ENCODE measurements at regions not wholly inside any gene's neighbourhood (a gene's known extent, or its start where the extent isn't known, plus 50 kb on each side); places are given as distances from the start of the nearest gene placed in this dataset.

DNA sequence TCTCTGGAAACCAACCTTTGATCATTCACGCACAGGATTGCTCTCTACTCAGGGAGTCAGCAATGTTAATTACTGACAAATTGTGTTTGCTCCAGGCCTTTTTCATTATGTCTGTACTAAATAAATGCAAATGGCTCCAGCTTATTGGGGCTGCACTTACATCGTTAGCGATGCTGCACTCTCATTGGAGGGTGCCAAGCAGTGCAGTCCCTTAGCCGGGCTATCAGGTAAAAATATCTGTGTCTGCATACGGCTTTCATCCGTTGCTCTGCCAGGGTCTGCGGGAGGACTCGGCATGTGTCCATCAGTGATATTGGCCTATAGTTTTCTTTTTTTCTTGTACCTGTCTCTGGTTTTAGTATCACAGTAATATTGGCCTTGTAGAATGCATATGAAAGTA is 471.5 kb upstream of the CADM2 start:
- H3K4me1 Mint-ChIP-seq (ENCODE audit: low read depth, unreplicated experiment), result peaks cover 5% of the 10 kb centered on the region
- intact Hi-C loops (cut with micrococcal nuclease; ENCODE audit: unreplicated experiment), result no loop called here
- no peak for DNase-seq
- H3K4me3 Mint-ChIP-seq (ENCODE audit: low read depth, unreplicated experiment), result no peak overlapping the region
- H3K9me3 Mint-ChIP-seq (ENCODE audit: low read depth, unreplicated experiment), result peaks cover 6% of the 10 kb centered on the region
- H3K36me3 Mint-ChIP-seq (ENCODE audit: insufficient read depth, unreplicated experiment), result no peaks in the 10 kb centered on the region
- no peak overlapping the region for H3K27ac Mint-ChIP-seq (ENCODE audit: unreplicated experiment)
- CTCF ChIA-PET, result no interaction called here
- TF ChIP-seq, protein P1, sequence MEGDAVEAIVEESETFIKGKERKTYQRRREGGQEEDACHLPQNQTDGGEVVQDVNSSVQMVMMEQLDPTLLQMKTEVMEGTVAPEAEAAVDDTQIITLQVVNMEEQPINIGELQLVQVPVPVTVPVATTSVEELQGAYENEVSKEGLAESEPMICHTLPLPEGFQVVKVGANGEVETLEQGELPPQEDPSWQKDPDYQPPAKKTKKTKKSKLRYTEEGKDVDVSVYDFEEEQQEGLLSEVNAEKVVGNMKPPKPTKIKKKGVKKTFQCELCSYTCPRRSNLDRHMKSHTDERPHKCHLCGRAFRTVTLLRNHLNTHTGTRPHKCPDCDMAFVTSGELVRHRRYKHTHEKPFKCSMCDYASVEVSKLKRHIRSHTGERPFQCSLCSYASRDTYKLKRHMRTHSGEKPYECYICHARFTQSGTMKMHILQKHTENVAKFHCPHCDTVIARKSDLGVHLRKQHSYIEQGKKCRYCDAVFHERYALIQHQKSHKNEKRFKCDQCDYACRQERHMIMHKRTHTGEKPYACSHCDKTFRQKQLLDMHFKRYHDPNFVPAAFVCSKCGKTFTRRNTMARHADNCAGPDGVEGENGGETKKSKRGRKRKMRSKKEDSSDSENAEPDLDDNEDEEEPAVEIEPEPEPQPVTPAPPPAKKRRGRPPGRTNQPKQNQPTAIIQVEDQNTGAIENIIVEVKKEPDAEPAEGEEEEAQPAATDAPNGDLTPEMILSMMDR (IDR thresholded peaks at IDR 0.05; ENCODE audit: unreplicated experiment), result no peak
- no TSS peak for BruUV-seq (replicated peaks)
- no peaks in the 10 kb centered on the region for H3K27me3 Mint-ChIP-seq (ENCODE audit: unreplicated experiment)

DNA sequence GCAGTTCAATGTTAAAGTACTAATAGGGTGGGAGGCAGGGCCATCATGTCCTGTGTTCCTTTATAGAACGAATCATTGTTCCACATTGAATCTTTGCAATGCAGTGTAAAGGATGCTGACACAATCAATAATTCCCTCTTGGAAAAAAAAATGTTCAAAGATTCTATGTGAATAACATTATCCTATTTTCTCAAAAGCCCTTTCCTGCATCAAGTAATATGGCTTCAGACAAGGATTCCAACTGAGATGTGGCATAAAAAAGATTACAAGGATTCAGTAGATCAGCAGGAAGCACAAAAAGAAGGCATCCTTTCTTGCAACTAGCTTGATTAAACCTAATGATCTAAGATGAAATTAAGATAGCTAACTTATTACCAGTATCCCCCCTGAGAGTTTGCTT is 454.0 kb upstream of the CADM2 start:
- intact Hi-C loops (cut with micrococcal nuclease; ENCODE audit: unreplicated experiment), result no loop called here
- Mint-ChIP-seq H3K4me1 (ENCODE audit: low read depth, unreplicated experiment) (no peaks in the 10 kb centered on the region), H3K27ac (ENCODE audit: unreplicated experiment) (no peak overlapping the region), H3K36me3 (ENCODE audit: insufficient read depth, unreplicated experiment) (no peaks in the 10 kb centered on the region), H3K4me3 (ENCODE audit: low read depth, unreplicated experiment) (no peak overlapping the region), H3K9me3 (ENCODE audit: low read depth, unreplicated experiment) (peaks cover 5% of the 10 kb centered on the region), H3K27me3 (ENCODE audit: unreplicated experiment) (no peaks in the 10 kb centered on the region)
- CTCF ChIA-PET, result no interaction called here
- no peak for DNase-seq
- TF ChIP-seq, protein P1 (IDR thresholded peaks at IDR 0.05; ENCODE audit: unreplicated experiment), result no peak
- no TSS peak for BruUV-seq (replicated peaks)

DNA sequence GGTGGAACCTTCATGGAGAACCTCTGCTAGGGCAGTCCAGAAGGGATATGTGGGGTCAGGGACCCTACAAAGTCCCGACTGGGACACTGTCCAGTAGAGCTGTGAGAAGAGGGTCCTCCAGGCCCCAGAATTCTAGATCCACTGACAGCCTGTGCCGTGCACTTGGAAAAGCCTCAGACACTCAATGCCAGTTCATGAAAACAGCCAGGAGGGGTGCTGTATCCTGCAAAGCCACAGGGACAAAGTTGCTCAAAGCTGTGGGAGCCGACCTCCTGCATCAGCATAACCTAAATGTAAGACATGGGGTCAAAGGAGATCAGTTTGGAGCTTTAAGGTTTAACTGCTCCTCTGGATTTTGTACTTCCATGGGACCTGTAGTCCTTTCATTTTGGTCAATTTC is 448.8 kb upstream of the CADM2 start:
- no TSS peak for BruUV-seq (replicated peaks)
- no peak overlapping the region for H3K27ac Mint-ChIP-seq (ENCODE audit: unreplicated experiment)
- no peak for DNase-seq
- CTCF ChIA-PET, result no interaction called here
- H3K36me3 Mint-ChIP-seq (ENCODE audit: insufficient read depth, unreplicated experiment), result no peaks in the 10 kb centered on the region
- no peaks in the 10 kb centered on the region for H3K27me3 Mint-ChIP-seq (ENCODE audit: unreplicated experiment)
- TF ChIP-seq, protein P1 (IDR thresholded peaks at IDR 0.05; ENCODE audit: unreplicated experiment), result no peak
- H3K4me1 Mint-ChIP-seq (ENCODE audit: low read depth, unreplicated experiment), result no peaks in the 10 kb centered on the region
- intact Hi-C loops (cut with micrococcal nuclease; ENCODE audit: unreplicated experiment), result no loop called here
- no peak overlapping the region for H3K4me3 Mint-ChIP-seq (ENCODE audit: low read depth, unreplicated experiment)
- peaks cover 5% of the 10 kb centered on the region for H3K9me3 Mint-ChIP-seq (ENCODE audit: low read depth, unreplicated experiment)

DNA sequence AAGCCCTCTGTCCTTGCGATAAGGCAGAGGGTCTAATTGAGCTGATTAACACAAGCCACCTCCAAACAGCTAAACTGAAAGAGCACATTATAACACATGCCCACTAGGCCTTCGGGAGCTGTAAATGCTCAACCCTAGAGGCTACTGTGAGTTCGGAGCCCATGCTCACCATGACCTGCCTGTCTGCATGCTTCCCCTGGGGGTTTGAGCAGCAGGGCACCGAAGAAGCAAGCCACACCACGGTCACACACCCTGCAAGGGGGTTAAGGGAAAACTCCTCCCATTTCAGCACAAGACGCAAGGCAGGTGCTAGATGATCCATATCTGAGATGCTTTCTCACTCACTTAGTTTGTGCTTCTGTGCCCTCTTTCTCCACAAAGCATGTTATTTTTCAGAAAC is 435.9 kb upstream of the CADM2 start:
- TF ChIP-seq, protein P1 (IDR thresholded peaks at IDR 0.05; ENCODE audit: unreplicated experiment), result no peak
- BruUV-seq (replicated peaks), result no TSS peak
- Mint-ChIP-seq H3K27ac (ENCODE audit: unreplicated experiment) (no peak overlapping the region), H3K4me3 (ENCODE audit: low read depth, unreplicated experiment) (no peak overlapping the region), H3K36me3 (ENCODE audit: insufficient read depth, unreplicated experiment) (no peaks in the 10 kb centered on the region), H3K4me1 (ENCODE audit: low read depth, unreplicated experiment) (peaks cover 7% of the 10 kb centered on the region), H3K27me3 (ENCODE audit: unreplicated experiment) (no peaks in the 10 kb centered on the region), H3K9me3 (ENCODE audit: low read depth, unreplicated experiment) (no peaks in the 10 kb centered on the region)
- no peak for DNase-seq
- intact Hi-C loops (cut with micrococcal nuclease; ENCODE audit: unreplicated experiment), result no loop called here
- CTCF ChIA-PET, result no interaction called here

DNA sequence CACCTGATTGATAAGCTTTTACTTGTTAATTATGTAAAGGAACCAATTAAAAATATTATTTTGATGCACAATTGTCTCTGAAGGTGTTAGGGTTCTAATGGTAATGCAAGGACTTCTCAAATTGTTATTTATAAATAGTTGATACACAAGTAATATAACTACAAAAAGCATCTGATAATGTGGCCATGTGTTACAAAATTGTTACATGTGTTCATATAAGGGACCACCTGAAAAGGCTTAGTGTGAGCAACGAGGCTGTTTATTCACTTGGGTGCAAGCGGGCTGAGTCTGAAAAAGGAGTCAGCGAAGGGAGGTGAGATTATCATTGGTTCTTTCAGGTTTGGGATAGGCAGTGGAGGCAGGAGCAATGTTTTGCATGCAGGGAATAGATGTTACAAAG is 421.9 kb upstream of the CADM2 start:
- CTCF ChIA-PET, result no interaction called here
- no peaks in the 10 kb centered on the region for H3K27me3 Mint-ChIP-seq (ENCODE audit: unreplicated experiment)
- BruUV-seq (replicated peaks), result no TSS peak
- H3K4me1 Mint-ChIP-seq (ENCODE audit: low read depth, unreplicated experiment), result no peaks in the 10 kb centered on the region
- no peak overlapping the region for H3K27ac Mint-ChIP-seq (ENCODE audit: unreplicated experiment)
- no peak for DNase-seq
- TF ChIP-seq, protein P1 (IDR thresholded peaks at IDR 0.05; ENCODE audit: unreplicated experiment), result no peak
- no peaks in the 10 kb centered on the region for H3K36me3 Mint-ChIP-seq (ENCODE audit: insufficient read depth, unreplicated experiment)
- H3K9me3 Mint-ChIP-seq (ENCODE audit: low read depth, unreplicated experiment), result peaks cover 14% of the 10 kb centered on the region
- H3K4me3 Mint-ChIP-seq (ENCODE audit: low read depth, unreplicated experiment), result no peak overlapping the region
- intact Hi-C loops (cut with micrococcal nuclease; ENCODE audit: unreplicated experiment), result no loop called here

All from Calu3 (cell line).